T-cell (primary cell): ENCODE measurements at regions not wholly inside any gene's neighbourhood (a gene's known extent, or its start where the extent isn't known, plus 50 kb on each side); places are given as distances from the start of the nearest gene placed in this dataset.

Source experiments
- ATAC-seq, 4 experiments: fragments of 200-7000 bp in 3 of 4; fragments of 150-1000 bp in 1 of 4; cut with Tn5 transposase; replicated peaks in 1 of 4; 1 replicate in 3 of 4; 2 replicates in 1 of 4; pipeline ENCODE4 v1.10.0; 2021; ENCODE audit warnings: moderate library complexity in 3 of 4, mild to moderate bottlenecking in 2 of 4, moderate number of reproducible peaks in 1 of 4
- CTCF ChIA-PET, 2 donors: fragments of 300-600 bp; sonication (Branson Sonifier 250); formaldehyde crosslinking; loops; one replicate each; lab custom pipeline; 2022; ENCODE audit warnings: antibody characterized with exemption in 2 of 2; lab: Charles Lee
- POLR2A ChIA-PET, 2 donors: fragments of 300-600 bp; sonication (Branson Sonifier 250); formaldehyde crosslinking; loops; one replicate each; lab custom pipeline; 2022; ENCODE audit warnings: antibody characterized with exemption in 2 of 2; lab: Charles Lee
- DNase-seq, 35 experiments: peaks; one replicate each; pipeline versions ENCODE4 v3.0.0 to v3.0.0-alpha.2; 2013 to 2023
- H3K27ac ChIP-seq: one replicate; pipeline ENCODE4 v1.5.1; 2013; ENCODE audit warnings: low read length
- H3K27me3 ChIP-seq, 2 experiments: replicated peaks in 1 of 2; 1 replicate in 1 of 2; 2 replicates in 1 of 2; pipeline versions ENCODE4 v1.6.1 to v1.7.0; 2013; ENCODE audit warnings: low read length in 1 of 2, mixed read lengths in 1 of 2; ENCODE audit not compliant: control insufficient read depth in 2 of 2, insufficient read depth in 2 of 2; ENCODE audit errors: extremely low read depth in 1 of 2
- H3K36me3 ChIP-seq, 2 donors: 1 replicate in 1 of 2; 2 replicates in 1 of 2; pipeline versions ENCODE4 v1.6.1 to v1.7.0; 2013; ENCODE audit warnings: low read length in 1 of 2; ENCODE audit not compliant: control insufficient read depth in 2 of 2, insufficient read depth in 1 of 2; ENCODE audit errors: extremely low read depth in 1 of 2
- H3K4me1 ChIP-seq, 2 experiments: 1 replicate in 1 of 2; 2 replicates in 1 of 2; pipeline versions ENCODE4 v1.6.1 to v1.7.0; 2013; ENCODE audit warnings: low read length in 2 of 2, mixed read lengths in 1 of 2; ENCODE audit not compliant: insufficient read depth in 2 of 2, control insufficient read depth in 1 of 2; ENCODE audit errors: extremely low read depth in 1 of 2
- H3K4me3 ChIP-seq, 2 donors: 1 replicate in 1 of 2; 2 replicates in 1 of 2; pipeline versions ENCODE4 v1.5.1 to v1.7.0; 2013; ENCODE audit warnings: mild to moderate bottlenecking in 2 of 2, low read length in 1 of 2, moderate library complexity in 1 of 2; ENCODE audit not compliant: control insufficient read depth in 1 of 2; ENCODE audit errors: extremely low read depth in 1 of 2
- H3K9me3 ChIP-seq: 2 replicates; pipeline ENCODE4 v1.7.0; 2013
- H3K27ac Mint-ChIP-seq, 2 donors: one replicate each; pipeline ENCODE4 v1.8.0; 2020 to 2021; ENCODE audit warnings: mild to moderate bottlenecking in 2 of 2, mixed read lengths in 2 of 2
- H3K27me3 Mint-ChIP-seq, 2 donors: one replicate each; pipeline ENCODE4 v1.8.0; 2021 to 2022; ENCODE audit warnings: mixed read lengths in 2 of 2
- H3K36me3 Mint-ChIP-seq: one replicate; pipeline ENCODE4 v1.8.0; 2021; ENCODE audit warnings: mixed read lengths
- H3K4me1 Mint-ChIP-seq, 3 donors: one replicate each; pipeline ENCODE4 v1.8.0; 2020 to 2022; ENCODE audit warnings: mixed read lengths in 3 of 3, mild to moderate bottlenecking in 1 of 3
- H3K4me3 Mint-ChIP-seq, 3 donors: one replicate each; pipeline ENCODE4 v1.8.0; 2020 to 2022; ENCODE audit warnings: mild to moderate bottlenecking in 3 of 3, mixed read lengths in 3 of 3, moderate library complexity in 3 of 3
- H3K9me3 Mint-ChIP-seq, 3 donors: one replicate each; pipeline ENCODE4 v1.8.0; 2020 to 2022; ENCODE audit warnings: mixed read lengths in 3 of 3
- WGBS: methylation state at CpG from one replicate; pipeline ENCODE4 v1.1.5; 2013; ENCODE audit warnings: missing lambda C conversion rate; ENCODE audit not compliant: insufficient coverage; 5-methylcytosine and 5-hydroxymethylcytosine counted together

- CTCF ChIA-PET = interaction anchor here in 1 of 2 donors (0.6 kb wide), 1 partner anchor 196 kb away, joined by 9 read pairs; no protein-coding TSS in a partner anchor
- ATAC-seq (no peak), DNase-seq (no peak)
- no CpG with 5 or more reads among the region's 4 CpGs for WGBS
- H3K9me3 ChIP-seq = no peaks in the 10 kb centered on the region
- no peak overlapping the region for H3K4me3 ChIP-seq
- H3K4me1 Mint-ChIP-seq = peaks cover 29 to 33% (median 31%) of the 10 kb centered on the region in 3 donors
- H3K4me1 ChIP-seq = peaks cover 9 to 17% of the 10 kb centered on the region in 2 experiments
- no peak overlapping the region for H3K27ac Mint-ChIP-seq
- no peaks in the 10 kb centered on the region for H3K27me3 ChIP-seq
- no peaks in the 10 kb centered on the region for H3K27me3 Mint-ChIP-seq
- H3K36me3 ChIP-seq = no peaks in the 10 kb centered on the region
- H3K4me3 Mint-ChIP-seq = no peak overlapping the region
- no peaks in the 10 kb centered on the region for H3K9me3 Mint-ChIP-seq
- H3K36me3 Mint-ChIP-seq = no peaks in the 10 kb centered on the region
- POLR2A ChIA-PET = no interaction called here
- H3K27ac ChIP-seq = no peak overlapping the region
Measured at GRCh38 chr3:27907929-27908328, 185.8 kb upstream of the EOMES start.

GRCh38 chr3:27910456-27910855, 188.3 kb upstream of the EOMES start:
- Mint-ChIP-seq H3K27ac (no peak overlapping the region), H3K4me1 (peaks cover 4 to 9% (median 8%) of the 10 kb centered on the region in 3 donors), H3K27me3 (no peaks in the 10 kb centered on the region), H3K4me3 (no peak overlapping the region), H3K9me3 (no peaks in the 10 kb centered on the region), H3K36me3 (no peaks in the 10 kb centered on the region)
- Histone ChIP-seq H3K27ac (no peak overlapping the region), H3K9me3 (no peaks in the 10 kb centered on the region), H3K27me3 (no peaks in the 10 kb centered on the region), H3K4me3 (no peak overlapping the region), H3K4me1 (peaks cover 0 to 4% of the 10 kb centered on the region in 2 experiments), H3K36me3 (no peaks in the 10 kb centered on the region)
- WGBS = 65% methylated on average over 3 of the region's 4 CpGs
- ChIA-PET CTCF (no interaction called here), POLR2A (no interaction called here)
- no peak for ATAC-seq
- DNase-seq = no peak

- no peak overlapping the region for H3K4me3 ChIP-seq
- H3K36me3 ChIP-seq = no peaks in the 10 kb centered on the region
- ChIA-PET POLR2A (no interaction called here), CTCF (no interaction called here)
- Mint-ChIP-seq H3K9me3 (no peaks in the 10 kb centered on the region), H3K27me3 (no peaks in the 10 kb centered on the region), H3K27ac (no peak overlapping the region), H3K4me3 (no peak overlapping the region), H3K4me1 (peaks cover 3 to 10% (median 4%) of the 10 kb centered on the region in 3 donors), H3K36me3 (no peaks in the 10 kb centered on the region)
- H3K9me3 ChIP-seq = no peaks in the 10 kb centered on the region
- H3K27ac ChIP-seq = no peak overlapping the region
- DNase-seq = peak in 1 of 35 experiments; percentile 15
- 86% methylated on average over 3 of the region's 6 CpGs for WGBS
- no peak for ATAC-seq
- peaks cover 0 to 4% of the 10 kb centered on the region in 2 experiments for H3K4me1 ChIP-seq
- no peaks in the 10 kb centered on the region for H3K27me3 ChIP-seq
Measured at GRCh38 chr3:27914199-27914598, 192.1 kb upstream of the EOMES start.

DNA sequence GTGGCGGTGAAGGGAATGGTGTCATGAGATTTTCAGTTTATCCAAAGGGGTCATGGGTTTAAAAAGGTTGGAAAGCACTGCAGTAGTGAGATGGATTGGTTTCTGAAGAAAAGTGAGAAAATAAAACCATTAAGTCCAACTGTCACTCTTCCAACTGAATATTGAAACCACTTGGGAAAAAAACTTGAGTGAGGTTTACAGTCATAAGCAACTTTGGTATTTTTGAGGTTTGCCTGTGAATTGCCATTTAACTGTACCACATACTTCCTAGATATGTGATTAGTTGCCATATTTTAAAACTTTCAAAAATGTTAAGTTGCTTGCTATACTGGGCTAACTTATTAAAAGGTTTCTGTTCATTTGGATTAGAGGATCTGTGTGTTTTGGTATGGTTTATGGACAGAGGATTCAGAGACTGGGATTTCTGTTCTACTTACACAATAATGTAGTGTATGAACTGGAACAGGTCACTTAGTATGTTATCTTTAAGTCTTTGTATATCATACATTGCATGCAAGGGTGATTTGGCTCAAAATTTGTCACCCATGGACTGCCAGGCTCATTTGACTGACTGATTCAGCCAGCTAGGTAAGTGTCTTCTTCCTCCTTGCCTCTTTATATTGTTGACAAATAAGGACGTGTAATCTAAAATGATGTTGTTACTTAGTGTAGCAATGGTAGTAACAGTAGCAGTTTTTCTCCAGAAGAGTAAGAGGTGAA, 201.4 kb upstream of the EOMES start:
- H3K36me3 Mint-ChIP-seq = no peaks in the 10 kb centered on the region
- ATAC-seq = no peak
- H3K27me3 ChIP-seq = no peaks in the 10 kb centered on the region
- H3K36me3 ChIP-seq = no peaks in the 10 kb centered on the region
- H3K4me3 ChIP-seq = no peak overlapping the region
- no peak overlapping the region for H3K4me3 Mint-ChIP-seq
- no peak overlapping the region for H3K27ac ChIP-seq
- POLR2A ChIA-PET = no interaction called here
- CTCF ChIA-PET = no interaction called here
- no peaks in the 10 kb centered on the region for H3K9me3 ChIP-seq
- DNase-seq = no peak
- H3K4me1 ChIP-seq = no peaks in the 10 kb centered on the region
- WGBS = no CpG with 5 or more reads among the region's 2 CpGs
- H3K9me3 Mint-ChIP-seq = no peaks in the 10 kb centered on the region
- H3K27ac Mint-ChIP-seq = no peak overlapping the region
- H3K27me3 Mint-ChIP-seq = no peaks in the 10 kb centered on the region
- H3K4me1 Mint-ChIP-seq = peaks cover 7 to 12% (median 10%) of the 10 kb centered on the region in 3 donors

DNA sequence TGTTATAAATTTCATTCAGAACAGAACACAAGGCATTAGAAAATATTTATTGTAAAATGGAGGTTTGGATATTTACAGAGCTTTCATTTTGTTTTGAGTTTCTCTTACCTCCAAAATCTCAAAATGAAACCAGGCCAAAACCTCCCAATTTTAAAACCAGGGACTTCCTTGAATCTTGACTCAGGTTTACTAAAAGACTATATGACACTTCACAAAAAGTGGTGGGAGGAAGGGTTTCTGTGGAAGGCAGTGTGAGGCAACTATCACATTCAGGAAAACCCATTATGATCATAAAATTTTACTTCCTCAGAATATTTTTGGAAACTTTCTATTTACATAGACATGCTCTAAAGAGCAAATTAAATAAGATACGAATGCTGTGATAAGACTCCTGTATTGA, 205.8 kb upstream of the EOMES start:
- no peak for DNase-seq
- H3K4me1 Mint-ChIP-seq = peaks cover 7 to 20% (median 12%) of the 10 kb centered on the region in 3 donors
- no peaks in the 10 kb centered on the region for H3K4me1 ChIP-seq
- no peaks in the 10 kb centered on the region for H3K9me3 ChIP-seq
- no peak overlapping the region for H3K4me3 Mint-ChIP-seq
- no peaks in the 10 kb centered on the region for H3K27me3 Mint-ChIP-seq
- H3K4me3 ChIP-seq = no peak overlapping the region
- CTCF ChIA-PET = interaction anchor here (0.6 to 0.7 kb wide), 2 partner anchors 12 to 214 kb away, joined by 3 to 5 read pairs; no protein-coding TSS in a partner anchor
- peaks cover 0 to 4% (median 0%) of the 10 kb centered on the region in 3 donors for H3K9me3 Mint-ChIP-seq
- POLR2A ChIA-PET = interaction anchor here (0.6 kb wide), 2 partner anchors 68 to 192 kb away, joined by 4 to 6 read pairs; no protein-coding TSS in a partner anchor
- WGBS = no CpG with 5 or more reads among the region's 1 CpG
- H3K36me3 Mint-ChIP-seq = no peaks in the 10 kb centered on the region
- ATAC-seq = no peak
- H3K27ac Mint-ChIP-seq = no peak overlapping the region
- no peaks in the 10 kb centered on the region for H3K27me3 ChIP-seq
- no peak overlapping the region for H3K27ac ChIP-seq
- H3K36me3 ChIP-seq = no peaks in the 10 kb centered on the region

- Mint-ChIP-seq H3K36me3 (no peaks in the 10 kb centered on the region), H3K9me3 (peaks cover 0 to 4% (median 0%) of the 10 kb centered on the region in 3 donors), H3K27me3 (no peaks in the 10 kb centered on the region), H3K27ac (no peak overlapping the region), H3K4me1 (peaks cover 4 to 10% (median 9%) of the 10 kb centered on the region in 3 donors), H3K4me3 (no peak overlapping the region)
- no peaks in the 10 kb centered on the region for H3K4me1 ChIP-seq
- no peaks in the 10 kb centered on the region for H3K9me3 ChIP-seq
- H3K36me3 ChIP-seq = no peaks in the 10 kb centered on the region
- DNase-seq (no peak), ATAC-seq (no peak)
- no peak overlapping the region for H3K27ac ChIP-seq
- no peaks in the 10 kb centered on the region for H3K27me3 ChIP-seq
- ChIA-PET POLR2A (no interaction called here), CTCF (no interaction called here)
- H3K4me3 ChIP-seq = no peak overlapping the region
- WGBS = no CpG with 5 or more reads among the region's 1 CpG
Measured at GRCh38 chr3:27930052-27930602, 208.0 kb upstream of the EOMES start.
